Panc1 (cell line): ENCODE measurements at regions not wholly inside any gene's neighbourhood (a gene's known extent, or its start where the extent isn't known, plus 50 kb on each side); places are given as distances from the start of the nearest gene placed in this dataset.

Experiments used
- ATAC-seq: fragments of 200-7000 bp; cut with Tn5 transposase; 2 replicates; pipeline ENCODE4 v1.9.1; 2020; ENCODE audit warnings: mild to moderate bottlenecking, moderate library complexity
- BruUV-seq: library from RNA; stranded (reverse); fragments of 400-500 nt; replicated peaks from 2 replicates; lab custom pipeline; 2021; lab: Mats Ljungman, UMichigan
- CTCF ChIA-PET: fragments of 300-600 bp; sonication (Branson Sonifier 250); formaldehyde crosslinking; loops from one replicate; lab custom pipeline; 2022; ENCODE audit warnings: antibody characterized with exemption; lab: Charles Lee
- POLR2A ChIA-PET: fragments of 300-600 bp; sonication (Branson Sonifier 250); formaldehyde crosslinking; loops from one replicate; lab custom pipeline; 2022; ENCODE audit warnings: antibody characterized with exemption; lab: Charles Lee
- DNase-seq: peaks from one replicate; pipeline ENCODE4 v3.0.0-alpha.2; 2010; ENCODE audit warnings: low read depth, low spot score
- H3K27ac ChIP-seq: 2 replicates; pipeline ENCODE4 v1.5.1; 2011; ENCODE audit warnings: mild to moderate bottlenecking, low read length, inconsistent platforms
- H3K27me3 ChIP-seq: fragments of 200-500 bp; sonication (Bioruptor generic); 2 replicates; pipeline ENCODE4 v1.6.0; 2014; ENCODE audit warnings: low read length, inconsistent platforms; ENCODE audit not compliant: control insufficient read depth, insufficient read depth
- H3K36me3 ChIP-seq: fragments of 200-500 bp; sonication (Bioruptor generic); 2 replicates; pipeline ENCODE4 v1.5.1; 2014; ENCODE audit warnings: inconsistent platforms, mild to moderate bottlenecking, low read length, moderate library complexity; ENCODE audit not compliant: control insufficient read depth, insufficient read depth
- H3K4me1 ChIP-seq: 2 replicates; pipeline ENCODE4 v1.5.1; 2011; ENCODE audit warnings: inconsistent platforms, mild to moderate bottlenecking, low read length, moderate library complexity; ENCODE audit not compliant: control insufficient read depth, insufficient read depth
- H3K4me3 ChIP-seq, 2 experiments: 2 replicates each; pipeline ENCODE4 v1.5.1; 2011 to 2012; ENCODE audit warnings: low read depth in 2 of 2, low read length in 2 of 2, mild to moderate bottlenecking in 2 of 2, inconsistent platforms in 1 of 2, moderate library complexity in 1 of 2
- H3K9me3 ChIP-seq: fragments of 200-500 bp; sonication (Bioruptor generic); 2 replicates; pipeline ENCODE4 v1.5.1; 2014; ENCODE audit warnings: low read depth, mild to moderate bottlenecking, inconsistent platforms, low read length, moderate library complexity; ENCODE audit not compliant: control insufficient read depth, insufficient read depth
- POLR2AphosphoS5 ChIP-seq: IDR thresholded peaks from 2 replicates; pipeline ENCODE4 v1.6.1; 2012; ENCODE audit warnings: mild to moderate bottlenecking, low read depth, low read length, moderate library complexity
- SIN3A ChIP-seq: IDR thresholded peaks from 2 replicates; pipeline ENCODE4 v1.6.1; 2012; ENCODE audit warnings: low read depth, mild to moderate bottlenecking, low read length, moderate library complexity, borderline replicate concordance; ENCODE audit not compliant: insufficient read depth
- TCF7L2 ChIP-seq: IDR thresholded peaks from 2 replicates; pipeline ENCODE4 v1.6.1; 2011; ENCODE audit warnings: mild to moderate bottlenecking, low read depth, low read length, inconsistent platforms
- in situ Hi-C: cut with HindIII; loops from 2 replicates; pipeline ENCODE4 v1.10.0; 2016; ENCODE audit warnings: low sequenced_read_pairs, low pct_unique_long_range_greater_than_20kb
- intact Hi-C: fragments of 100-400 bp; cut with micrococcal nuclease; formaldehyde crosslinking; loops from one replicate; pipeline ENCODE4 v1.10.0; 2022; ENCODE audit not compliant: unreplicated experiment
- TF ChIP-seq, protein P1 (sequence below), 2 experiments: IDR thresholded peaks; 2 replicates each; pipeline ENCODE4 v1.6.1; 2011 to 2012; ENCODE audit warnings: low read depth in 2 of 2, control low read depth in 1 of 2, low read length in 1 of 2, mild to moderate bottlenecking in 1 of 2, moderate library complexity in 1 of 2; ENCODE audit not compliant: insufficient read depth in 1 of 2
- TF ChIP-seq, protein P2 (sequence below): fragments of 450-650 bp; IDR thresholded peaks from 2 replicates; pipeline ENCODE4 v1.5.1; 2017; ENCODE audit warnings: mild to moderate bottlenecking

- no peaks in the 10 kb centered on the region for H3K36me3 ChIP-seq
- CTCF ChIA-PET = no interaction called here
- H3K4me1 ChIP-seq = no peaks in the 10 kb centered on the region
- H3K27me3 ChIP-seq = no peaks in the 10 kb centered on the region
- H3K4me3 ChIP-seq = no peak overlapping the region
- TF ChIP-seq, protein P1, sequence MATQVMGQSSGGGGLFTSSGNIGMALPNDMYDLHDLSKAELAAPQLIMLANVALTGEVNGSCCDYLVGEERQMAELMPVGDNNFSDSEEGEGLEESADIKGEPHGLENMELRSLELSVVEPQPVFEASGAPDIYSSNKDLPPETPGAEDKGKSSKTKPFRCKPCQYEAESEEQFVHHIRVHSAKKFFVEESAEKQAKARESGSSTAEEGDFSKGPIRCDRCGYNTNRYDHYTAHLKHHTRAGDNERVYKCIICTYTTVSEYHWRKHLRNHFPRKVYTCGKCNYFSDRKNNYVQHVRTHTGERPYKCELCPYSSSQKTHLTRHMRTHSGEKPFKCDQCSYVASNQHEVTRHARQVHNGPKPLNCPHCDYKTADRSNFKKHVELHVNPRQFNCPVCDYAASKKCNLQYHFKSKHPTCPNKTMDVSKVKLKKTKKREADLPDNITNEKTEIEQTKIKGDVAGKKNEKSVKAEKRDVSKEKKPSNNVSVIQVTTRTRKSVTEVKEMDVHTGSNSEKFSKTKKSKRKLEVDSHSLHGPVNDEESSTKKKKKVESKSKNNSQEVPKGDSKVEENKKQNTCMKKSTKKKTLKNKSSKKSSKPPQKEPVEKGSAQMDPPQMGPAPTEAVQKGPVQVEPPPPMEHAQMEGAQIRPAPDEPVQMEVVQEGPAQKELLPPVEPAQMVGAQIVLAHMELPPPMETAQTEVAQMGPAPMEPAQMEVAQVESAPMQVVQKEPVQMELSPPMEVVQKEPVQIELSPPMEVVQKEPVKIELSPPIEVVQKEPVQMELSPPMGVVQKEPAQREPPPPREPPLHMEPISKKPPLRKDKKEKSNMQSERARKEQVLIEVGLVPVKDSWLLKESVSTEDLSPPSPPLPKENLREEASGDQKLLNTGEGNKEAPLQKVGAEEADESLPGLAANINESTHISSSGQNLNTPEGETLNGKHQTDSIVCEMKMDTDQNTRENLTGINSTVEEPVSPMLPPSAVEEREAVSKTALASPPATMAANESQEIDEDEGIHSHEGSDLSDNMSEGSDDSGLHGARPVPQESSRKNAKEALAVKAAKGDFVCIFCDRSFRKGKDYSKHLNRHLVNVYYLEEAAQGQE (IDR thresholded peaks at IDR 0.05; ENCODE audit: insufficient read depth in 1 of 2, low read depth in 2 of 2, low read length in 1 of 2) = no peak
- TF ChIP-seq SIN3A = no peak
- TF ChIP-seq, protein P2, sequence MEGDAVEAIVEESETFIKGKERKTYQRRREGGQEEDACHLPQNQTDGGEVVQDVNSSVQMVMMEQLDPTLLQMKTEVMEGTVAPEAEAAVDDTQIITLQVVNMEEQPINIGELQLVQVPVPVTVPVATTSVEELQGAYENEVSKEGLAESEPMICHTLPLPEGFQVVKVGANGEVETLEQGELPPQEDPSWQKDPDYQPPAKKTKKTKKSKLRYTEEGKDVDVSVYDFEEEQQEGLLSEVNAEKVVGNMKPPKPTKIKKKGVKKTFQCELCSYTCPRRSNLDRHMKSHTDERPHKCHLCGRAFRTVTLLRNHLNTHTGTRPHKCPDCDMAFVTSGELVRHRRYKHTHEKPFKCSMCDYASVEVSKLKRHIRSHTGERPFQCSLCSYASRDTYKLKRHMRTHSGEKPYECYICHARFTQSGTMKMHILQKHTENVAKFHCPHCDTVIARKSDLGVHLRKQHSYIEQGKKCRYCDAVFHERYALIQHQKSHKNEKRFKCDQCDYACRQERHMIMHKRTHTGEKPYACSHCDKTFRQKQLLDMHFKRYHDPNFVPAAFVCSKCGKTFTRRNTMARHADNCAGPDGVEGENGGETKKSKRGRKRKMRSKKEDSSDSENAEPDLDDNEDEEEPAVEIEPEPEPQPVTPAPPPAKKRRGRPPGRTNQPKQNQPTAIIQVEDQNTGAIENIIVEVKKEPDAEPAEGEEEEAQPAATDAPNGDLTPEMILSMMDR = no peak
- TF ChIP-seq POLR2AphosphoS5 = no peak
- BruUV-seq = no TSS peak
- no peak for DNase-seq
- ATAC-seq = no peak
- in situ Hi-C loops = no loop called here
- POLR2A ChIA-PET = no interaction called here
- no peak overlapping the region for H3K27ac ChIP-seq
- H3K9me3 ChIP-seq = no peaks in the 10 kb centered on the region
- intact Hi-C loops = no loop called here
Observed at GRCh38 chr7:85381212-85381611, 194.4 kb upstream of the SEMA3D start.

GRCh38 chr7:85376589-85376988 is 189.7 kb upstream of the SEMA3D start:
- ATAC-seq = no peak

More at GRCh38 chr7:85376589-85376988, 189.7 kb upstream of the SEMA3D start:
- H3K4me1 ChIP-seq = no peaks in the 10 kb centered on the region
- no peak overlapping the region for H3K4me3 ChIP-seq
- no peaks in the 10 kb centered on the region for H3K36me3 ChIP-seq
- in situ Hi-C loops (no loop called here), intact Hi-C loops (no loop called here)
- no peak for DNase-seq
- no peaks in the 10 kb centered on the region for H3K9me3 ChIP-seq
- H3K27ac ChIP-seq = no peak overlapping the region
- TF ChIP-seq POLR2AphosphoS5 = no peak
- no peak for TF ChIP-seq SIN3A
- no peak for TF ChIP-seq TCF7L2
- TF ChIP-seq, protein P2 = no peak
- TF ChIP-seq, protein P1 (IDR thresholded peaks at IDR 0.05; ENCODE audit: insufficient read depth in 1 of 2, low read depth in 2 of 2, low read length in 1 of 2) = no peak
- ChIA-PET POLR2A (no interaction called here), CTCF (no interaction called here)
- no TSS peak for BruUV-seq
- no peaks in the 10 kb centered on the region for H3K27me3 ChIP-seq
